ENCODE measurements at regions not wholly inside any gene's neighbourhood (a gene's known extent, or its start where the extent isn't known, plus 50 kb on each side); places are given as distances from the start of the nearest gene placed in this dataset.

GRCh38 chr2:18911416-18911815 lies 322.0 kb upstream of the NT5C1B start (continued):
- TF ChIP-seq, protein P1, sequence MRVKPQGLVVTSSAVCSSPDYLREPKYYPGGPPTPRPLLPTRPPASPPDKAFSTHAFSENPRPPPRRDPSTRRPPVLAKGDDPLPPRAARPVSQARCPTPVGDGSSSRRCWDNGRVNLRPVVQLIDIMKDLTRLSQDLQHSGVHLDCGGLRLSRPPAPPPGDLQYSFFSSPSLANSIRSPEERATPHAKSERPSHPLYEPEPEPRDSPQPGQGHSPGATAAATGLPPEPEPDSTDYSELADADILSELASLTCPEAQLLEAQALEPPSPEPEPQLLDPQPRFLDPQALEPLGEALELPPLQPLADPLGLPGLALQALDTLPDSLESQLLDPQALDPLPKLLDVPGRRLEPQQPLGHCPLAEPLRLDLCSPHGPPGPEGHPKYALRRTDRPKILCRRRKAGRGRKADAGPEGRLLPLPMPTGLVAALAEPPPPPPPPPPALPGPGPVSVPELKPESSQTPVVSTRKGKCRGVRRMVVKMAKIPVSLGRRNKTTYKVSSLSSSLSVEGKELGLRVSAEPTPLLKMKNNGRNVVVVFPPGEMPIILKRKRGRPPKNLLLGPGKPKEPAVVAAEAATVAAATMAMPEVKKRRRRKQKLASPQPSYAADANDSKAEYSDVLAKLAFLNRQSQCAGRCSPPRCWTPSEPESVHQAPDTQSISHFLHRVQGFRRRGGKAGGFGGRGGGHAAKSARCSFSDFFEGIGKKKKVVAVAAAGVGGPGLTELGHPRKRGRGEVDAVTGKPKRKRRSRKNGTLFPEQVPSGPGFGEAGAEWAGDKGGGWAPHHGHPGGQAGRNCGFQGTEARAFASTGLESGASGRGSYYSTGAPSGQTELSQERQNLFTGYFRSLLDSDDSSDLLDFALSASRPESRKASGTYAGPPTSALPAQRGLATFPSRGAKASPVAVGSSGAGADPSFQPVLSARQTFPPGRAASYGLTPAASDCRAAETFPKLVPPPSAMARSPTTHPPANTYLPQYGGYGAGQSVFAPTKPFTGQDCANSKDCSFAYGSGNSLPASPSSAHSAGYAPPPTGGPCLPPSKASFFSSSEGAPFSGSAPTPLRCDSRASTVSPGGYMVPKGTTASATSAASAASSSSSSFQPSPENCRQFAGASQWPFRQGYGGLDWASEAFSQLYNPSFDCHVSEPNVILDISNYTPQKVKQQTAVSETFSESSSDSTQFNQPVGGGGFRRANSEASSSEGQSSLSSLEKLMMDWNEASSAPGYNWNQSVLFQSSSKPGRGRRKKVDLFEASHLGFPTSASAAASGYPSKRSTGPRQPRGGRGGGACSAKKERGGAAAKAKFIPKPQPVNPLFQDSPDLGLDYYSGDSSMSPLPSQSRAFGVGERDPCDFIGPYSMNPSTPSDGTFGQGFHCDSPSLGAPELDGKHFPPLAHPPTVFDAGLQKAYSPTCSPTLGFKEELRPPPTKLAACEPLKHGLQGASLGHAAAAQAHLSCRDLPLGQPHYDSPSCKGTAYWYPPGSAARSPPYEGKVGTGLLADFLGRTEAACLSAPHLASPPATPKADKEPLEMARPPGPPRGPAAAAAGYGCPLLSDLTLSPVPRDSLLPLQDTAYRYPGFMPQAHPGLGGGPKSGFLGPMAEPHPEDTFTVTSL (CRISPR knock-in tag; IDR thresholded peaks at IDR 0.05; ENCODE audit: borderline replicate concordance) = no peak

DNA sequence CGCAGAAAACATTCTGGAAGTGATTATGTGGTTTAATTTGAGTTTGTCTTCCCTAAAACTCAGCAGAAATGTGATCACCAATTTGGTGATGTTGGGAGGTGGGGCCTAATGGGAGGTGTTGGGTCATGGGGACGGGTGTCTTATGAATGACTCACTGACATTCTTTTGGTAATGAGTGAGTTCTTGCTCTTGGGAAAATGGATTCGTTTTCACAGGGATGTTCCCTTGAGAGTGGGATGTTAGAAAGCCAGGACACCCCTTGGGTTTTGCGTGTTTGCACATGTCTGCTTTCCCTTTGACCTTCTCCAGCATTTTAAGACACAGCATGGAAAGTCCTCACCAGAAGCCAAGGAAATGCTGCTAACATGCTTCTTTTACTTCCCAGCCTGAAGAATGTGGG lies 321.5 kb upstream of the NT5C1B start:
- ChIA-PET POLR2A (no interaction called here), CTCF (ENCODE audit: low intra/inter-chr PET ratio, low total read pairs) (no interaction called here)
- Histone ChIP-seq H3K4me1 (ENCODE audit: insufficient read depth, low read length) (0 out of 2 replicates have a peak, but pooled peaks cover 5% of the 10 kb centered on the region), H2AFZ (ENCODE audit: low read length) (no peak overlapping the region), H3K9ac (ENCODE audit: insufficient read depth, low read depth, low read length) (no peak overlapping the region), H4K20me1 (ENCODE audit: insufficient read depth, low read length) (no peaks in the 10 kb centered on the region), H3K4me3 (replicated peaks in 1 of 3; ENCODE audit: insufficient read depth in 1 of 3, low read depth in 2 of 3, low read length in 3 of 3) (no peak overlapping the region), H3K27me3 (ENCODE audit: control insufficient read depth in 1 of 2, insufficient read depth in 2 of 2, low read length in 2 of 2) (no peaks in the 10 kb centered on the region), H3K36me3 (replicated peaks in 1 of 2; ENCODE audit: control insufficient read depth in 1 of 2, insufficient read depth in 2 of 2, low read length in 2 of 2) (no peaks in the 10 kb centered on the region), H3K27ac (ENCODE audit: extremely low read length, insufficient read depth, low read length) (no peak overlapping the region), H3K9me3 (ENCODE audit: low read length) (no peaks in the 10 kb centered on the region), H3K79me2 (ENCODE audit: insufficient read depth, low read length) (no peaks in the 10 kb centered on the region), H3K4me2 (ENCODE audit: low read depth, low read length) (no peak overlapping the region)
- WGBS (ENCODE audit: low lambda C conversion rate) = 46% methylated on average over 4 of the region's 4 CpGs
- FAIRE-seq = no peak
- BruUV-seq (replicated peaks) = no TSS peak
- in situ Hi-C loops (cut with HindIII; ENCODE audit: extremely low pct_ligation_motif_present, low pct_unique_long_range_greater_than_20kb) = no loop called here
- intact Hi-C loops (cut with micrococcal nuclease; ENCODE audit: unreplicated experiment) = no loop called here
- ATAC-seq = no peak
- no peak for DNase-seq (ENCODE audit: low spot score)
- TF ChIP-seq NCOR1 (IDR thresholded peaks at IDR 0.05; ENCODE audit: borderline replicate concordance, low read length) = no peak
- no peak for TF ChIP-seq ELF4 (CRISPR knock-in tag; IDR thresholded peaks at IDR 0.05; ENCODE audit: borderline replicate concordance)
- TF ChIP-seq, protein P2, sequence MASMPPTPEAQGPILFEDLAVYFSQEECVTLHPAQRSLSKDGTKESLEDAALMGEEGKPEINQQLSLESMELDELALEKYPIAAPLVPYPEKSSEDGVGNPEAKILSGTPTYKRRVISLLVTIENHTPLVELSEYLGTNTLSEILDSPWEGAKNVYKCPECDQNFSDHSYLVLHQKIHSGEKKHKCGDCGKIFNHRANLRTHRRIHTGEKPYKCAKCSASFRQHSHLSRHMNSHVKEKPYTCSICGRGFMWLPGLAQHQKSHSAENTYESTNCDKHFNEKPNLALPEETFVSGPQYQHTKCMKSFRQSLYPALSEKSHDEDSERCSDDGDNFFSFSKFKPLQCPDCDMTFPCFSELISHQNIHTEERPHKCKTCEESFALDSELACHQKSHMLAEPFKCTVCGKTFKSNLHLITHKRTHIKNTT (CRISPR knock-in tag; IDR thresholded peaks at IDR 0.05) = no peak
- no peak for TF ChIP-seq ZBTB8A (CRISPR knock-in tag; IDR thresholded peaks at IDR 0.05; ENCODE audit: borderline replicate concordance, low read depth)
- TF ChIP-seq SP5 (CRISPR knock-in tag; IDR thresholded peaks at IDR 0.05; ENCODE audit: borderline replicate concordance, low read depth) = no peak
- TF ChIP-seq REL (CRISPR knock-in tag; conservative IDR thresholded peaks at IDR 0.05) = no peak
- no peak for TF ChIP-seq POLR2G (IDR thresholded peaks at IDR 0.05; ENCODE audit: low read depth, low read length)
- no peak for TF ChIP-seq ZNF841 (CRISPR knock-in tag; IDR thresholded peaks at IDR 0.05; ENCODE audit: borderline replicate concordance)
- no peak for TF ChIP-seq SMYD3 (CRISPR knock-in tag; IDR thresholded peaks at IDR 0.05)
- no peak for TF ChIP-seq ZNF292 (CRISPR knock-in tag; IDR thresholded peaks at IDR 0.05; ENCODE audit: borderline replicate concordance, low read depth)
- TF ChIP-seq TBL1XR1 (IDR thresholded peaks at IDR 0.05; ENCODE audit: borderline replicate concordance, low read length, partially characterized antibody) = no peak
- no peak for TF ChIP-seq ZNF3 (CRISPR knock-in tag; IDR thresholded peaks at IDR 0.05)
- no peak for TF ChIP-seq PCBP2 (optimal IDR thresholded peaks at IDR 0.05; ENCODE audit: low read depth, low read length, poor library complexity, severe bottlenecking)
- no peak for TF ChIP-seq ZBTB42 (CRISPR knock-in tag; IDR thresholded peaks at IDR 0.05)
- TF ChIP-seq, protein P3, sequence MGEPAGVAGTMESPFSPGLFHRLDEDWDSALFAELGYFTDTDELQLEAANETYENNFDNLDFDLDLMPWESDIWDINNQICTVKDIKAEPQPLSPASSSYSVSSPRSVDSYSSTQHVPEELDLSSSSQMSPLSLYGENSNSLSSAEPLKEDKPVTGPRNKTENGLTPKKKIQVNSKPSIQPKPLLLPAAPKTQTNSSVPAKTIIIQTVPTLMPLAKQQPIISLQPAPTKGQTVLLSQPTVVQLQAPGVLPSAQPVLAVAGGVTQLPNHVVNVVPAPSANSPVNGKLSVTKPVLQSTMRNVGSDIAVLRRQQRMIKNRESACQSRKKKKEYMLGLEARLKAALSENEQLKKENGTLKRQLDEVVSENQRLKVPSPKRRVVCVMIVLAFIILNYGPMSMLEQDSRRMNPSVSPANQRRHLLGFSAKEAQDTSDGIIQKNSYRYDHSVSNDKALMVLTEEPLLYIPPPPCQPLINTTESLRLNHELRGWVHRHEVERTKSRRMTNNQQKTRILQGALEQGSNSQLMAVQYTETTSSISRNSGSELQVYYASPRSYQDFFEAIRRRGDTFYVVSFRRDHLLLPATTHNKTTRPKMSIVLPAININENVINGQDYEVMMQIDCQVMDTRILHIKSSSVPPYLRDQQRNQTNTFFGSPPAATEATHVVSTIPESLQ (CRISPR knock-in tag; conservative IDR thresholded peaks at IDR 0.05) = no peak
